ENCODE measurements at regions not wholly inside any gene's neighbourhood (a gene's known extent, or its start where the extent isn't known, plus 50 kb on each side); places are given as distances from the start of the nearest gene placed in this dataset.

DNA sequence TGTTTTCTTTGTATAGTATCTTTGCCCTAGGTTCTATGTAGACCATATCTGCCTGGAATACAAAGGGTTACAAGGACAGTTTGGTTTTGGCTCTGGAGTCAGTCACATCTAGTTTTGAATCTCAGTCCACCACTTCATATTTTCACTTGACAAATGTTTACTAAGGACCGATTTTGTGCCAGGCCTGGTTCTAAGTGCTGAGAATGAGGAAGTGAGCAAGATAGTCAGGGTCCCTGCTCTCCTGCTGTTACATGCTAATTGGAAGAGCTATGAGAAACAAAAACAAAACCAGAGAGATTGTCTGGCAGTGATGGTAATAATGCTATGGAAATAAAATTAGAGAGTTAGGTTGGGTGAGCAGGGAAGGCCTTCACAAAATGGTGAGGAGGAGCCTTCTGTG is 66.1 kb upstream of the ARHGAP20 start:
- TF ChIP-seq EP300 (IDR thresholded peaks at IDR 0.05; ENCODE audit: borderline replicate concordance) (no peak), YY1 (IDR thresholded peaks at IDR 0.05; ENCODE audit: low read depth) (no peak), CREB1 (IDR thresholded peaks at IDR 0.05; ENCODE audit: low read depth) (no peak), RAD21 (IDR thresholded peaks at IDR 0.05; ENCODE audit: low read depth) (no peak), TCF12 (IDR thresholded peaks at IDR 0.05; ENCODE audit: low read depth) (no peak), TAF1 (IDR thresholded peaks at IDR 0.05; ENCODE audit: low read depth) (no peak), CEBPB (IDR thresholded peaks at IDR 0.05) (no peak), NFIC (IDR thresholded peaks at IDR 0.05) (no peak), EGR1 (IDR thresholded peaks at IDR 0.05) (no peak), FOXM1 (IDR thresholded peaks at IDR 0.05; ENCODE audit: borderline replicate concordance, low read depth) (no peak), ZBTB7A (IDR thresholded peaks at IDR 0.05; ENCODE audit: low read depth) (no peak)
- TF ChIP-seq, protein P1, sequence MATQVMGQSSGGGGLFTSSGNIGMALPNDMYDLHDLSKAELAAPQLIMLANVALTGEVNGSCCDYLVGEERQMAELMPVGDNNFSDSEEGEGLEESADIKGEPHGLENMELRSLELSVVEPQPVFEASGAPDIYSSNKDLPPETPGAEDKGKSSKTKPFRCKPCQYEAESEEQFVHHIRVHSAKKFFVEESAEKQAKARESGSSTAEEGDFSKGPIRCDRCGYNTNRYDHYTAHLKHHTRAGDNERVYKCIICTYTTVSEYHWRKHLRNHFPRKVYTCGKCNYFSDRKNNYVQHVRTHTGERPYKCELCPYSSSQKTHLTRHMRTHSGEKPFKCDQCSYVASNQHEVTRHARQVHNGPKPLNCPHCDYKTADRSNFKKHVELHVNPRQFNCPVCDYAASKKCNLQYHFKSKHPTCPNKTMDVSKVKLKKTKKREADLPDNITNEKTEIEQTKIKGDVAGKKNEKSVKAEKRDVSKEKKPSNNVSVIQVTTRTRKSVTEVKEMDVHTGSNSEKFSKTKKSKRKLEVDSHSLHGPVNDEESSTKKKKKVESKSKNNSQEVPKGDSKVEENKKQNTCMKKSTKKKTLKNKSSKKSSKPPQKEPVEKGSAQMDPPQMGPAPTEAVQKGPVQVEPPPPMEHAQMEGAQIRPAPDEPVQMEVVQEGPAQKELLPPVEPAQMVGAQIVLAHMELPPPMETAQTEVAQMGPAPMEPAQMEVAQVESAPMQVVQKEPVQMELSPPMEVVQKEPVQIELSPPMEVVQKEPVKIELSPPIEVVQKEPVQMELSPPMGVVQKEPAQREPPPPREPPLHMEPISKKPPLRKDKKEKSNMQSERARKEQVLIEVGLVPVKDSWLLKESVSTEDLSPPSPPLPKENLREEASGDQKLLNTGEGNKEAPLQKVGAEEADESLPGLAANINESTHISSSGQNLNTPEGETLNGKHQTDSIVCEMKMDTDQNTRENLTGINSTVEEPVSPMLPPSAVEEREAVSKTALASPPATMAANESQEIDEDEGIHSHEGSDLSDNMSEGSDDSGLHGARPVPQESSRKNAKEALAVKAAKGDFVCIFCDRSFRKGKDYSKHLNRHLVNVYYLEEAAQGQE (IDR thresholded peaks at IDR 0.05; ENCODE audit: low read depth): no peak
- TF ChIP-seq, protein P2, sequence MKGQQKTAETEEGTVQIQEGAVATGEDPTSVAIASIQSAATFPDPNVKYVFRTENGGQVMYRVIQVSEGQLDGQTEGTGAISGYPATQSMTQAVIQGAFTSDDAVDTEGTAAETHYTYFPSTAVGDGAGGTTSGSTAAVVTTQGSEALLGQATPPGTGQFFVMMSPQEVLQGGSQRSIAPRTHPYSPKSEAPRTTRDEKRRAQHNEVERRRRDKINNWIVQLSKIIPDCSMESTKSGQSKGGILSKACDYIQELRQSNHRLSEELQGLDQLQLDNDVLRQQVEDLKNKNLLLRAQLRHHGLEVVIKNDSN (IDR thresholded peaks at IDR 0.05): no peak
- TF ChIP-seq, protein P3, sequence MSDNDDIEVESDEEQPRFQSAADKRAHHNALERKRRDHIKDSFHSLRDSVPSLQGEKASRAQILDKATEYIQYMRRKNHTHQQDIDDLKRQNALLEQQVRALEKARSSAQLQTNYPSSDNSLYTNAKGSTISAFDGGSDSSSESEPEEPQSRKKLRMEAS (IDR thresholded peaks at IDR 0.05): no peak

Data from Ishikawa (cell line).